NCI-H1105 (cell line): ENCODE measurements at regions not wholly inside any gene's neighbourhood (a gene's known extent, or its start where the extent isn't known, plus 50 kb on each side); places are given as distances from the start of the nearest gene placed in this dataset.
A peak's percentile ranks its signal among the peaks of the same experiment; 100 is the strongest.
"Not testable (repeated sequence)": the region's sequence is repeated elsewhere in the genome, so short reads cannot be mapped to it uniquely, and the experiment has no call there.

ENCODE experiments used
- DNase-seq: peaks from one replicate; lab custom pipeline; 2025; lab: John Stamatoyannopoulos, UW

GRCh38 chr10:55747244-55747643 is 613.8 kb downstream of the ZWINT start:
- no peak for DNase-seq

GRCh38 chr10:55746002-55746401 is 615.1 kb downstream of the ZWINT start:
- DNase-seq, result no peak

- no peak for DNase-seq
These were observed 618.6 kb downstream of the ZWINT start for GRCh38 chr10:55742487-55742886.

GRCh38 chr10:55740767-55741166 is 620.3 kb downstream of the ZWINT start:
- peak; percentile 4 for DNase-seq

GRCh38 chr10:55740110-55740509 is 620.9 kb downstream of the ZWINT start:
- DNase-seq, result no peak

GRCh38 chr10:55734112-55734511 is 626.9 kb downstream of the ZWINT start:
- no peak for DNase-seq

- DNase-seq, result no peak
These were observed 656.1 kb downstream of the ZWINT start for GRCh38 chr10:55704950-55705349.

GRCh38 chr10:55668326-55668922 is 692.6 kb downstream of the ZWINT start:
- DNase-seq, result no peak

GRCh38 chr10:55653531-55653930 is 707.5 kb downstream of the ZWINT start:
- no peak for DNase-seq

- DNase-seq, result no peak
These were observed 719.5 kb downstream of the ZWINT start for GRCh38 chr10:55641601-55642000.

GRCh38 chr10:55631071-55631654 is 729.9 kb downstream of the ZWINT start:
- DNase-seq, result peak; percentile 75

- DNase-seq, result no peak
These were observed 730.5 kb downstream of the ZWINT start for GRCh38 chr10:55630491-55631056.

- no peak for DNase-seq
These were observed 731.1 kb downstream of the ZWINT start for GRCh38 chr10:55629793-55630490.

GRCh38 chr10:55628260-55628701 is 732.8 kb downstream of the ZWINT start:
- peak; percentile 23 for DNase-seq

- DNase-seq, result no peak
These were observed 733.5 kb downstream of the ZWINT start for GRCh38 chr10:55627501-55628051.

- DNase-seq, result not testable (repeated sequence)
These were observed 759.2 kb downstream of the ZWINT start for GRCh38 chr10:55601690-55602478.

GRCh38 chr10:55551603-55552002 is 750.6 kb upstream of the PCDH15 start:
- no peak for DNase-seq

GRCh38 chr10:55550236-55550635 is 749.2 kb upstream of the PCDH15 start:
- DNase-seq, result no peak

- DNase-seq, result not testable (repeated sequence)
These were observed 736.5 kb upstream of the PCDH15 start for GRCh38 chr10:55537497-55537896.

GRCh38 chr10:55519264-55519663 is 718.2 kb upstream of the PCDH15 start:
- DNase-seq, result no peak

- not testable (repeated sequence) for DNase-seq
These were observed 717.4 kb upstream of the PCDH15 start for GRCh38 chr10:55518416-55518815.

- DNase-seq, result no peak
These were observed 708.1 kb upstream of the PCDH15 start for GRCh38 chr10:55509168-55509567.
